Smooth muscle cell (in vitro differentiated cells): ENCODE measurements at regions not wholly inside any gene's neighbourhood (a gene's known extent, or its start where the extent isn't known, plus 50 kb on each side); places are given as distances from the start of the nearest gene placed in this dataset.

ENCODE experiments used
- DNase-seq: peaks from one replicate; lab custom pipeline; 2025; ENCODE audit not compliant: unreplicated experiment; lab: John Stamatoyannopoulos, UW
- H2AFZ ChIP-seq: fragments of 200-600 bp; sonication (generic); 2 replicates; pipeline ENCODE4 v1.6.0; 2016; ENCODE audit warnings: antibody characterized with exemption, low read depth, mild to moderate bottlenecking
- H3F3A ChIP-seq: fragments of 200-600 bp; sonication (generic); 2 replicates; pipeline ENCODE4 v1.6.0; 2017; ENCODE audit warnings: antibody characterized with exemption, low read depth
- H3K27ac ChIP-seq: fragments of 200-600 bp; sonication (generic); 2 replicates; pipeline ENCODE4 v1.5.1; 2016; ENCODE audit warnings: low read depth, mild to moderate bottlenecking
- H3K27me3 ChIP-seq: fragments of 200-600 bp; sonication (generic); 2 replicates; pipeline ENCODE4 v1.6.1; 2016; ENCODE audit warnings: low read depth, mild to moderate bottlenecking
- H3K36me3 ChIP-seq: fragments of 200-600 bp; sonication (generic); 2 replicates; pipeline ENCODE4 v1.5.1; 2016; ENCODE audit warnings: low read depth
- H3K4me1 ChIP-seq: fragments of 200-600 bp; sonication (generic); 2 replicates; pipeline ENCODE4 v1.5.1; 2016; ENCODE audit warnings: low read depth
- H3K4me2 ChIP-seq: fragments of 200-600 bp; sonication (generic); 2 replicates; pipeline ENCODE4 v1.6.0; 2016; ENCODE audit warnings: mild to moderate bottlenecking
- H3K4me3 ChIP-seq: fragments of 200-600 bp; sonication (generic); 2 replicates; pipeline ENCODE4 v1.5.1; 2016; ENCODE audit warnings: mild to moderate bottlenecking
- H3K79me2 ChIP-seq: fragments of 200-600 bp; sonication (generic); 2 replicates; pipeline ENCODE4 v1.6.0; 2016; ENCODE audit warnings: low read depth, mild to moderate bottlenecking
- H3K9ac ChIP-seq: fragments of 200-600 bp; sonication (generic); 2 replicates; pipeline ENCODE4 v1.6.0; 2016; ENCODE audit warnings: low read depth
- H3K9me3 ChIP-seq: fragments of 200-600 bp; sonication (generic); replicated peaks from 2 replicates; pipeline ENCODE4 v1.5.1; 2016; ENCODE audit warnings: low read depth
- H4K20me1 ChIP-seq: fragments of 200-600 bp; sonication (generic); 2 replicates; pipeline ENCODE4 v1.6.0; 2016; ENCODE audit warnings: low read depth
- CTCF ChIP-seq: fragments of 200-600 bp; sonication (generic); IDR thresholded peaks from 2 replicates; pipeline ENCODE4 v1.5.1; 2017; ENCODE audit warnings: borderline replicate concordance, mild to moderate bottlenecking, antibody characterized with exemption; ENCODE audit not compliant: insufficient read depth, poor library complexity, severe bottlenecking
- WGBS: methylation state at CpG from one replicate; pipeline ENCODE4 v1.1.7; 2016; ENCODE audit warnings: low lambda C conversion rate; 5-methylcytosine and 5-hydroxymethylcytosine counted together

DNA sequence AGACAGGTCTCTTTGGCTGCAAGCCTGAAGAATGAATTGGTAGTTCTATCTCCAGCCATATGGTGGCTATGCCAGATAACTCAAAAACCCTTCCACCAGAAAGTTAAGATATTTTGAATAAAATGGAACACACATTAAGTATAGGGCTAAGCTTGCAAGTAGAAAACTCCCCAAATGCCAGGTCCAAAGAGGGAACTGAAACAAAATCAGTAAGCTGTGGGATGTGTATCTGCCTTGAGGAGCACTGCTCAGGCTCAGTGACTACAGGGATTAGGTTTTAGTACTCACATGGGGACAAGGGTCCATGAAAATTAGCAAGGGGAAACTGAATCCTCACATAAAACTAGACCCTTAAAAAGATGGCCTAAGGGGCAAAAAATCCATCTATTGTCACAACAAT, 115.7 kb upstream of the PMFBP1 start:
- DNase-seq: no peak
- Histone ChIP-seq H3K9me3 (no peaks in the 10 kb centered on the region), H2AFZ (no peak overlapping the region), H3K79me2 (no peaks in the 10 kb centered on the region), H3K4me2 (no peak overlapping the region), H3K36me3 (no peaks in the 10 kb centered on the region), H3K4me3 (no peak overlapping the region), H3K27me3 (no peaks in the 10 kb centered on the region), H3K4me1 (no peaks in the 10 kb centered on the region), H4K20me1 (no peaks in the 10 kb centered on the region), H3F3A (peaks cover 6% of the 10 kb centered on the region), H3K9ac (no peak overlapping the region), H3K27ac (no peak overlapping the region)
- TF ChIP-seq CTCF: no peak

DNA sequence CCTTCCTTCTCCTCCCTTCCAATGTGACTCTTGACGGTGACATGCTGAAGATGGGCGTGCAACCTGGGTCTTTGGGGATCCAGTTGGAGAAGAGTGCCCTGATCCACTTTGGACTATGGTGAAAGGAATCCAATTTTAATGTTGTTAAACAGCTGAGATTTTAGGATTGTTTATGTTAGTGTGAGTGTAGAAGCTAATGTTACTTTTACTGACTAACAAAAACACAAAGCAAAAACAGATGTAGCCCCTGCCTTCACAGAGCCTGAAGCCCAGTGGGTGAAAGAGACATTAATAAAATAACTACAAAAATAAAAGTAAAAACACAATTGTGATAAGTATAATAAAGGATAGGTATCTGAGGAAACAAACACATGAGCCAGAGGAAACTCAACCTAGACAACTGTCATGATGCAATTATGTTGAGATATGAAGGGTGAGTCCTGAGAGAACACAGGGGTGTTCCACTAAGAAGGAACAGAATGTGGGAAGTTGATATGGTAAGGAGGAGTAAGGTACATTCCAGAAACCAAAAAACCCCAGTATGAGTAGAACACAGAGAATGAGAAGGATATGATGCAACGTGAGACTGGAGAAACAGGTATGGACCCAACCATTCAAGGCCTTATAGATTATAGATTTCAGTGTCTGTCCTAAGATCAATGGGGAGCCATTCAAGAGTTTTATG, 115.1 kb upstream of the PMFBP1 start:
- Histone ChIP-seq H3K79me2 (no peaks in the 10 kb centered on the region), H3K27ac (no peak overlapping the region), H3K36me3 (no peaks in the 10 kb centered on the region), H3K4me3 (no peak overlapping the region), H4K20me1 (no peaks in the 10 kb centered on the region), H3K4me1 (no peaks in the 10 kb centered on the region), H3K27me3 (no peaks in the 10 kb centered on the region), H2AFZ (no peak overlapping the region), H3F3A (peaks cover 3% of the 10 kb centered on the region), H3K9ac (no peak overlapping the region), H3K4me2 (no peak overlapping the region), H3K9me3 (no peaks in the 10 kb centered on the region)
- no peak for DNase-seq
- 90% methylated on average over 3 of the region's 3 CpGs for WGBS
- no peak for TF ChIP-seq CTCF

DNA sequence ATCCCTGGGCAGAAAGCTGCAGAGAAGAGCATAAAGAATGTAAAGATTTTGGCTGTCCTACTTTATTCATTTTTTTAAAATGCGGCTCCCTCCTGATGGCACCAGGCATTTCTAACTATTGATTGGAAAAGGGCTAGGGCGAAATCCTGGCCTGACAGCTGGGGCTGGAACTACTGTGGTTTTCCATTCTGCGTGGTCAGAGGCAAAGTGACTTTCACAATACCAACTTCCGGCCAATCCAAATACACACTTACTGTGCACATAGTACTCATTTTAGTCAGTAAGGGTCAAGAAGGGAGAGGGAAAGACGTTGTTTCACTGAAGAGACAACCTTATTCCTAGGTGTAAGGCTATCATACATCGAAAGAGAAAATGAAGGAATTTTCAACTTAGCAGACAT, 113.8 kb upstream of the PMFBP1 start:
- WGBS: 94% methylated on average over 6 of the region's 6 CpGs
- no peak for DNase-seq
- H3K4me1 ChIP-seq: no peaks in the 10 kb centered on the region
- no peaks in the 10 kb centered on the region for H3K27me3 ChIP-seq
- no peak overlapping the region for H3K4me3 ChIP-seq
- H3F3A ChIP-seq: no peaks in the 10 kb centered on the region
- H3K27ac ChIP-seq: no peak overlapping the region
- no peaks in the 10 kb centered on the region for H3K79me2 ChIP-seq
- no peaks in the 10 kb centered on the region for H3K9me3 ChIP-seq
- no peak overlapping the region for H2AFZ ChIP-seq
- no peaks in the 10 kb centered on the region for H4K20me1 ChIP-seq
- H3K4me2 ChIP-seq: no peak overlapping the region
- no peak for TF ChIP-seq CTCF
- no peaks in the 10 kb centered on the region for H3K36me3 ChIP-seq
- no peak overlapping the region for H3K9ac ChIP-seq

- Histone ChIP-seq H3K4me1 (no peaks in the 10 kb centered on the region), H3K36me3 (no peaks in the 10 kb centered on the region), H3K27ac (no peak overlapping the region), H3K9ac (no peak overlapping the region), H4K20me1 (no peaks in the 10 kb centered on the region), H3K9me3 (no peaks in the 10 kb centered on the region), H3K79me2 (no peaks in the 10 kb centered on the region), H3K4me2 (no peak overlapping the region), H2AFZ (no peak overlapping the region), H3K27me3 (no peaks in the 10 kb centered on the region), H3F3A (no peaks in the 10 kb centered on the region), H3K4me3 (no peak overlapping the region)
- 91% methylated on average over 5 of the region's 5 CpGs for WGBS
- no peak for TF ChIP-seq CTCF
- no peak for DNase-seq
Measured at GRCh38 chr16:72285324-72285723, 113.4 kb upstream of the PMFBP1 start.
